Vagina (tissue), 2 donors: ENCODE measurements at regions not wholly inside any gene's neighbourhood (a gene's known extent, or its start where the extent isn't known, plus 50 kb on each side); places are given as distances from the start of the nearest gene placed in this dataset.
A peak's percentile ranks its signal among the peaks of the same experiment; 100 is the strongest.

Source experiments
- DNase-seq, 2 donors: peaks; one replicate each; pipeline ENCODE4 v3.0.0-alpha.2; 2017; ENCODE audit errors: extremely low spot score in 2 of 2
- H3K27ac ChIP-seq: fragments of 200-600 bp; sonication (generic); one replicate; pipeline ENCODE4 v1.5.1; 2019
- H3K27me3 ChIP-seq: fragments of 200-600 bp; sonication (generic); one replicate; pipeline ENCODE4 v1.5.1; 2019
- H3K36me3 ChIP-seq, 2 donors: fragments of 200-600 bp; sonication (generic); one replicate each; pipeline ENCODE4 v1.5.1; 2017 to 2019
- H3K4me1 ChIP-seq: fragments of 200-600 bp; sonication (generic); one replicate; pipeline ENCODE4 v1.5.1; 2019
- H3K4me3 ChIP-seq, 2 donors: fragments of 200-600 bp; sonication (generic); 1 replicate in 1 of 2; 2 replicates in 1 of 2; pipeline ENCODE4 v1.5.1; 2016 to 2019
- H3K9me3 ChIP-seq: fragments of 200-600 bp; sonication (generic); one replicate; pipeline ENCODE4 v1.5.1; 2019
- POLR2A ChIP-seq, 2 donors: fragments of 450-650 bp; IDR thresholded peaks; one replicate each; pipeline ENCODE4 v1.6.1; 2017; ENCODE audit warnings: antibody characterized with exemption in 2 of 2, mild to moderate bottlenecking in 2 of 2, moderate library complexity in 2 of 2
- POLR2AphosphoS5 ChIP-seq, 2 donors: sonication (generic); formaldehyde crosslinking; IDR thresholded peaks; one replicate each; pipeline ENCODE4 v1.9.0; 2017; ENCODE audit warnings: antibody characterized with exemption in 2 of 2, mild to moderate bottlenecking in 2 of 2, low read depth in 1 of 2; ENCODE audit not compliant: insufficient read depth in 1 of 2
- intact Hi-C: fragments of 100-400 bp; cut with DNase I; formaldehyde crosslinking; loops from one replicate; pipeline ENCODE4 v1.15.1; 2023
- TF ChIP-seq, protein P1 (sequence below), 3 experiments: fragments of 450-650 bp in 2 of 3; fragments of 200-600 bp in 1 of 3; sonication (generic) in 1 of 3; IDR thresholded peaks; one replicate each; pipeline ENCODE4 v1.5.1; 2017 to 2019; ENCODE audit warnings: antibody characterized with exemption in 3 of 3, mild to moderate bottlenecking in 2 of 3, moderate library complexity in 2 of 3

DNA sequence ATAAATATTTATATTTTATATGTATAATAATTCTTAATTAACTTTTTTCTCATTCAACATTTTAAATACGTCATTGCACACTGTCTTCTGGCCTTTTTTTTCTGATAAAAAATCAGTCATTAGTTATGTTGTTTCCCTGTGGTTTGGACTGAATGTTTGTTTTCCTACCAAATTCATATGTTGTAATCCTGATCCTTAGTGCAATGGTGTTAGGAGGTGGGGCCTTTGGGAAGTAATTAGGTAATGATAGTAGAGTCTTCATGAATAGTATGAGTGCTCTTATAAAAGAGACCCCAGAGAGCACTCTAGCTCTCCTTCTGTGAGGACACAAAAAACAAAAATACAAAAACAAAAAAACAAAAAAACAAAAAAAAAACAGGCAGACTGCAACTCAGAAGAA is 117.2 kb downstream of the GASK1B start:
- TF ChIP-seq, protein P1, sequence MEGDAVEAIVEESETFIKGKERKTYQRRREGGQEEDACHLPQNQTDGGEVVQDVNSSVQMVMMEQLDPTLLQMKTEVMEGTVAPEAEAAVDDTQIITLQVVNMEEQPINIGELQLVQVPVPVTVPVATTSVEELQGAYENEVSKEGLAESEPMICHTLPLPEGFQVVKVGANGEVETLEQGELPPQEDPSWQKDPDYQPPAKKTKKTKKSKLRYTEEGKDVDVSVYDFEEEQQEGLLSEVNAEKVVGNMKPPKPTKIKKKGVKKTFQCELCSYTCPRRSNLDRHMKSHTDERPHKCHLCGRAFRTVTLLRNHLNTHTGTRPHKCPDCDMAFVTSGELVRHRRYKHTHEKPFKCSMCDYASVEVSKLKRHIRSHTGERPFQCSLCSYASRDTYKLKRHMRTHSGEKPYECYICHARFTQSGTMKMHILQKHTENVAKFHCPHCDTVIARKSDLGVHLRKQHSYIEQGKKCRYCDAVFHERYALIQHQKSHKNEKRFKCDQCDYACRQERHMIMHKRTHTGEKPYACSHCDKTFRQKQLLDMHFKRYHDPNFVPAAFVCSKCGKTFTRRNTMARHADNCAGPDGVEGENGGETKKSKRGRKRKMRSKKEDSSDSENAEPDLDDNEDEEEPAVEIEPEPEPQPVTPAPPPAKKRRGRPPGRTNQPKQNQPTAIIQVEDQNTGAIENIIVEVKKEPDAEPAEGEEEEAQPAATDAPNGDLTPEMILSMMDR (IDR thresholded peaks at IDR 0.05) = no peak
- TF ChIP-seq POLR2AphosphoS5 (IDR thresholded peaks at IDR 0.05; ENCODE audit: insufficient read depth in 1 of 2, low read depth in 1 of 2) (no peak), POLR2A (IDR thresholded peaks at IDR 0.05) (no peak)
- Histone ChIP-seq H3K4me3 (no peak overlapping the region), H3K36me3 (no peaks in the 10 kb centered on the region), H3K27ac (no peak overlapping the region), H3K9me3 (no peaks in the 10 kb centered on the region), H3K4me1 (no peaks in the 10 kb centered on the region), H3K27me3 (no peaks in the 10 kb centered on the region)
- no peak for DNase-seq
- intact Hi-C loops = no loop called here

DNA sequence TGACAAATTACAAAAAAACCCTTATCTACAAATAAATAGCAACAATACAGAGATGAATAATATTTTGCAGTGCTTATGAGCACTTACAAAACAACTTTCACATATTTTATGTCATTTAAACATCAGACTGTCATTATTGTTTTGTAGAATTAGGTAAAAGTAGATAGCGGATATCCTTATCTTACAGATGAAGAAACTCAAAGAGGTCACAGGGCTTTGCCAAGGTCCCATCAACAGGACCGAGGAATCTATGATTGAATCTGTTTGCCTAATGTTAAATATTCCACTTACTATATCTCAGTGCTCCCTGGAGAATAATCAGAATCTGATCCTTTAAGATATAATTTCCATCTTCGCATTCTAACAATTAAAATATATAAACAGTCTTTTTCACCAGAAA is 119.0 kb downstream of the GASK1B start:
- Histone ChIP-seq H3K9me3 (no peaks in the 10 kb centered on the region), H3K27me3 (no peaks in the 10 kb centered on the region), H3K27ac (no peak overlapping the region), H3K4me1 (no peaks in the 10 kb centered on the region), H3K36me3 (no peaks in the 10 kb centered on the region), H3K4me3 (no peak overlapping the region)
- TF ChIP-seq POLR2AphosphoS5 (IDR thresholded peaks at IDR 0.05; ENCODE audit: insufficient read depth in 1 of 2, low read depth in 1 of 2) (no peak), POLR2A (IDR thresholded peaks at IDR 0.05) (no peak)
- TF ChIP-seq, protein P1 (IDR thresholded peaks at IDR 0.05) = no peak
- no peak for DNase-seq
- intact Hi-C loops = no loop called here

DNA sequence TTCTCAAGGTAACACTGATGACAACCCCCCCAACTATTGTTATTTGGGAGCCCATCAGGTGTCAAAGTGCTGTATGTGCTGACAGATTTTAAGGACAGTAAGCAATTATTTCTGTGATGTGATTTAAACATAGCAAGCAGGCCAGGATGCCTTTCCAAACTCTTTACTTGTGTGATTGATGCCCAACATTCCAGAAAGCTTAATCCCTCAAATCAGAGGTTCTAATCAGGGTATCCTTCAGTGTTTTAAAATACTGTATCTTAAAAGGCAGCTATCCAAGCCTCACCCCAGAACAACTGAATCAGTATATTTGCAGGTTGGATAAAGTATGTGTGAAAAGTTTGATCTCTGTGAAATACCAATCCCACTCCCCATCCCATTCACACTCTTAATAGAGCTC is 119.7 kb downstream of the GASK1B start:
- intact Hi-C loops = no loop called here
- no peaks in the 10 kb centered on the region for H3K27me3 ChIP-seq
- no peak overlapping the region for H3K4me3 ChIP-seq
- H3K9me3 ChIP-seq = no peaks in the 10 kb centered on the region
- DNase-seq = no peak
- H3K4me1 ChIP-seq = no peaks in the 10 kb centered on the region
- no peaks in the 10 kb centered on the region for H3K36me3 ChIP-seq
- TF ChIP-seq POLR2AphosphoS5 (IDR thresholded peaks at IDR 0.05; ENCODE audit: insufficient read depth in 1 of 2, low read depth in 1 of 2) (no peak), POLR2A (IDR thresholded peaks at IDR 0.05) (no peak)
- TF ChIP-seq, protein P1 (IDR thresholded peaks at IDR 0.05) = no peak
- no peak overlapping the region for H3K27ac ChIP-seq

DNA sequence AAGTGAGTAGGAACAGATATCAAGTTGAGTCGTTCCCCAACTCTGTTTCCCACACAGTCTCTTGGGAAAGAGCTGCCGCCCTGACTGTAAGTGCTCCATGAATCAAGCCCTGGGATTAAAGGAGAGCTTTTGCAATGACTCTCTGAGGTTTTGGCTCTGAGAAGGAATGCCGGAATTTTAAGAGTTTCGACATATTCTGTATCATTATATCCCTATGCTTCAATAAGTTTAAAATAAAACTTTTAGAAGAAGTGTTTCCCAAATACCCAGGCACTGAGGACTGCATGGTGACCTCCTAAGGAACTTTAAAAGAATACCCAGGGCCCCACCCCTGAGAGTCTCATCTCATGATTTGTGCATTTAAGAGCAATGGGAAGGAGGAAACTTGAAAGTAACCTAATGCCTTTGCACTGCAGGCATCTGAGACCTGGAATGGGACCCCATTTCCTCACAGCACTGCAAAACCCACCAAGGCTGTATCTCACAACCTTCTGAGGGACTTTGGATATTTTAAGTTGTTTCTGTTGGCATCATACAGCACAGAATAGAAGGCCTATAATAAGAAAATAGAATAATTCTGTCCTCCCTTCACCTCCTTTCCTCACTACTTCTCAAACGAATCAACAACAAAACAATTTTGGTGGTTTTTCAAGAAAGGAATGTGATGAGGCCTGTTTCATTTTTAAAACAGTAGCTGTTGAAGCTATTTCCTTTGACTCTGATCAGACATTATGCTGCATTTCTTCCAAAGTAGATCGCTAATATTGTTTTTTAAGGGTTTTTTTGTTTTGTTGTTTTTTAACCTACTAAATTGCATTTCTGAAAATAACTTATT is 121.2 kb downstream of the GASK1B start:
- Histone ChIP-seq H3K27me3 (no peaks in the 10 kb centered on the region), H3K36me3 (no peaks in the 10 kb centered on the region), H3K4me3 (no peak overlapping the region), H3K9me3 (no peaks in the 10 kb centered on the region), H3K4me1 (no peaks in the 10 kb centered on the region), H3K27ac (peak overlapping the region; percentile 60)
- DNase-seq = no peak
- intact Hi-C loops = no loop called here
- TF ChIP-seq POLR2A (IDR thresholded peaks at IDR 0.05) (no peak), POLR2AphosphoS5 (IDR thresholded peaks at IDR 0.05; ENCODE audit: insufficient read depth in 1 of 2, low read depth in 1 of 2) (no peak)
- TF ChIP-seq, protein P1 (IDR thresholded peaks at IDR 0.05) = no peak

DNA sequence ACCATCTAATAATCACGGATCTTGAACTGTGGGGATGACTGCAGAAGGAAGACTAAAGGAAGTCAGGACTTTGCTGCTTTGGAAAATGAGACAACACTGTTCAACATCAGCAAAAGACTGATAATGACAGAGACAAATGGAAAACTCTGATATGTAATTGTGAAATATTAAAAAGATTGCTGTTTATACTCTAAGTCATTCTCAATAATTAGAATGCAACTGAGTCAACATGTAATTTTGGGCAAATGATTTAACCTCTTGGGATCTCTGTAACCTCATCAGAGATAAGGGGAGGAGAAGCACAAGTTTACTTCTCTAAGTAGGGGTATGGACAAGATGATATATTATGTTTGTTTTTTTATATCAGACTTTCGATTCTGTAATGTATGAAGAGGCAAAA is 121.9 kb downstream of the GASK1B start:
- Histone ChIP-seq H3K9me3 (no peaks in the 10 kb centered on the region), H3K4me3 (no peak overlapping the region), H3K27ac (peak overlapping the region; percentile 60), H3K4me1 (no peaks in the 10 kb centered on the region), H3K36me3 (no peaks in the 10 kb centered on the region), H3K27me3 (no peaks in the 10 kb centered on the region)
- DNase-seq = no peak
- TF ChIP-seq, protein P1 (IDR thresholded peaks at IDR 0.05) = no peak
- TF ChIP-seq POLR2A (IDR thresholded peaks at IDR 0.05) (no peak), POLR2AphosphoS5 (IDR thresholded peaks at IDR 0.05; ENCODE audit: insufficient read depth in 1 of 2, low read depth in 1 of 2) (no peak)
- intact Hi-C loops = no loop called here
